ENCODE measurements at regions not wholly inside any gene's neighbourhood (a gene's known extent, or its start where the extent isn't known, plus 50 kb on each side); places are given as distances from the start of the nearest gene placed in this dataset.
A peak's percentile ranks its signal among the peaks of the same experiment; 100 is the strongest.

- DNase-seq = no peak
Measured at GRCh38 chr1:239322369-239322768, 64.0 kb upstream of the CHRM3 start.

DNA sequence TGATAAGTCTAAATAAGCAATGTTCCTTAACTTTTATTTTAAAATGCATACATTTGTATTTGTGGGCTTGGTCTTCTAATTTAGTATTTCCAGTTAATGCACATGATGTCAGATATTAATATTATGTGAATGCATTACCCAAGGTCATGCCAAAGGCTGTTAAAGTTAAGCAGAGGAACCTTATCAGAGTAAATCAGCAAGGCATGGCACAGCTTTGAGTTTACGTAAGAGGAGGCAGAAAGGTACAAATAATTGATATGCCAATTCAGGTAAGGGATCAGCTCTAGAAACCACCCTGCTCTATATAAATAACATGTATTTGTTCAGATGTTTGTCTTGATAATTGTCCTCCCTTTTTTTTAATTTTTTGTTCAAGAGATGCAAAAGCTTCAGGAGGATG is 64.5 kb upstream of the CHRM3 start:
- no peak for DNase-seq

DNA sequence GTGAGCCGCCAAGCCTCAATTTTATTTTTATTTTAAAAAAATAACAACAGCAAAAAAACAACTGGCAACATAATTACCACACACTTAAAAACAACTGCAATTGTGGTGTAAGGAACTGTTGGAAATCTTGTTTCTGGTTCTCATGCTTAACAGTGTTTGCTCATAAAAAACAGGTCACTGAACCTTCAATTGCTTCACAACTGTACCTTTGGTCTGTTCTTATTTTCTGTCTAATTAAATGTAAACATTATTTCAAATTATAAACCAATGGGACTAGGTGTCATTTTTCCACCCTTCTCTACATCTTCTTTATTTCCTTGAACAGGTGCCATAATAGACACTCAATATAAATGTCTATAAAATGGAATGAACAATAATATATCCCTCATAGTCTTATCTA is 68.4 kb upstream of the CHRM3 start:
- no peak for DNase-seq

DNA sequence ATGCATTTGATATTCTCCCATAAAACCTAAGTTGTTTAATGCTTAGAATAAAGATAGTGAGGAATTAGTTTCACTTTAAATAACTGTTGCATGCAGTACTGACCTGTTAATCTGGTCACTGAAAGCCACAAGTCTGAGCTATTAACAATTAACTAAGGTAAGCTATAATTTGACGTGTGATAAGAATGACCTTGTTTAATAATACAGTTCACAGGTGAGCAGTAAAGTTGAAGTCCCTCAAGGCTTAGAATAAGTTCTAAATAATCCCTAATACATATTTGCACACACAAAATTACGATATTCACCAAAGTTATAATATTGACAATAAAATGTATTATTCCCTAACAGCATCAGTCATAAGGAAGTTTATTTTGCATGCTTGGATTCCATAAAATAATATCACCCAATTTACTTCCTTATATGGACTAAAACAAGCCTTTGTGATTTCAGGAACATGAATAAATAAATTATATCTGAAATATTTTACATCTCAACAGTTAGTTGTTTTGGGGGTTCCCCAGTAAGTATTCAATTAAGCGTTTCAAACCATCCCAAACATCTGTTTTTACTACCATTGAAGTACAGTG is 70.6 kb upstream of the CHRM3 start:
- DNase-seq = no peak

GRCh38 chr1:239311331-239311730 is 75.0 kb upstream of the CHRM3 start:
- DNase-seq = no peak

GRCh38 chr1:239308701-239309333 is 77.6 kb upstream of the CHRM3 start:
- peak in 1 of 2 experiments; percentile 25 for DNase-seq

- no peak for DNase-seq
Measured at GRCh38 chr1:239307886-239308285, 78.5 kb upstream of the CHRM3 start.

- DNase-seq = no peak
Measured at GRCh38 chr1:239306426-239306825, 79.9 kb upstream of the CHRM3 start.

GRCh38 chr1:239303289-239303688 is 83.1 kb upstream of the CHRM3 start:
- DNase-seq = no peak

- no peak for DNase-seq
Measured at GRCh38 chr1:239302696-239303095, 83.7 kb upstream of the CHRM3 start.

- DNase-seq = no peak
Measured at GRCh38 chr1:239301251-239301650, 85.1 kb upstream of the CHRM3 start.

GRCh38 chr1:239297910-239298309 is 88.5 kb upstream of the CHRM3 start:
- DNase-seq = no peak

GRCh38 chr1:239293350-239294110 is 92.8 kb upstream of the CHRM3 start:
- no peak for DNase-seq

- DNase-seq = no peak
Measured at GRCh38 chr1:239288820-239289554, 97.4 kb upstream of the CHRM3 start.

GRCh38 chr1:239287296-239287695 is 99.1 kb upstream of the CHRM3 start:
- no peak for DNase-seq

GRCh38 chr1:239283216-239283615 is 103.2 kb upstream of the CHRM3 start:
- DNase-seq = no peak

DNA sequence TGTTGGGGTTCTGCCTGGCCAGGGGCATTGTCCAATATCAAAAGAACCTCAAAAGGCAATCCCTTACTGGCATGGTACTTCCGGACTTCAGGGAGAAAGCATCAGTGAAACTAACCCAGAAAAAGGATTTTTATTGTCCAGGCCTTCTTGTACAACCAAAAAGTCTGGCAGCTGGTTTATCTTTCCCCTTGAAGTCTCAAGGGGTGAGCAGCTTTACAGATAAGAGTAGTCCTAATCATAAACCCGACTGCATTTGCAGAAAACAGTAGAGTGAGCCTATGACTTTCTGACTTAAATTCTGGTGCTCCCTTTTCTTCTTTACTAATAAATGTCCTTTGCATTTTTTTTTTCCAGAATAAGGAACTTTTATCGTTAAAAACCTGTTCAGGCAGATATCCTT is 104.0 kb upstream of the CHRM3 start:
- DNase-seq = no peak

DNA sequence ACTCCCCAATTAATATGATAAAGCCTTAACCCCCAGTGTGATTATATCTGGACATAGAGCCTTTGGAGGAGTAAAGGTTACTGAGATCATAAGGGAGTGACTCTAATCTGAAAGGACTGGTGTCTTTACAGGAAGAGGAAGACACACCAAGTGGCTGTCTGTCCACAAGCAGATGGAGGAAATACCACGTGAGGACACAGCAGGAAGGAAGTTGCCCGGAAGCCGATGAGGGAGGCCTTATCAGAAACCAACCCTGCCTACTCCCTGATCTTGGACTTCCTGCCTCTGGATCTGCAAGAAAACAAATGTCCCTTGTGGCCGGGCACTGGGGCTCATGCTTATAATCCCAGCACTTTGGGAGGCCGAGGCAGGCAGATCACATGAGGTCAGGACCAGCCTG is 110.3 kb upstream of the CHRM3 start:
- no peak for DNase-seq

DNA sequence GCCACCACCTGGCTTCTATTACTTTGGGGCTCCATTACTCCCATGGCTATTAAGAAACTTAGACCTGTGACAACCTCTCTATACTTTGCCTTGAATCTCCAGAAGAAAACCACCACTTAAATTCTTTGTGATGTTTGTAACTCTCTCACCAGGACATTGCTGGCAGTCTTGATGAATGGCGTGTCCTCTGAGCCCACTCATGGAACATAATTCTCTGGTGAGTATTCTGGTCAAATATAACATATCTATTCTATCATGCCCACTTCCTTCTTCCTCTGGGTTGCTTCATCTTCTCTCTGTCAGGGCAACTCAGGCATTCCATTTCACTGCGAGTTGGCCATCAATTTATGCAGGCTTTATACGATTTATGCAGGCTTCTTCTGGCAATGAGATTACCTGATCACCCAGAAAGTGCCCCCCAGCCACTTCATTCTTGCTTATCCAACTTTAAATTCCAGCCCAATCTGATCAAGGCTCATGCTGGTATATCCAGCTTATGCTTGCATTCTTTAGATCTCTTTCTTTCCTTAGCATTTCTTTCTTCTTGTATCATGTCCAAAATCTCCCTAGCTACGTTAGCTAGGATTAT is 112.0 kb upstream of the CHRM3 start:
- no peak for DNase-seq

DNA sequence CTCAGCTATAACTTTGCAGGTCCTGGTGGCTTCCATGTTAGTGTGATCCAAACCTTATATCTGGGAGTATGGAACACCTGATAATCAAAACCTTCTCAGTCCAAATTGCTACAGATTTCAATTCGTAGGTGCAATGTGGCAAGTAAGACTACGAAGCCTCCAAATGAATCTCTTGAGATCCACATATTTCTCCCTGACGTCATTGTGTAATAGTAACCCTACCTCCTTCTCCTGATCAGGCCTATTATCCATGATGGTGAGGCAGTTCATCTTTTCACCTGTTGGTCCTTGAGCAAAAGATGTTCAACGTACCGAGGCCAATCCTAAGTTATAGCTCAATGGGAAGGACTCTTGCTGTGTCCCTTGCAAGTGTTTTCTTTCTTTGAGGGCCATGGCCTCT is 115.9 kb upstream of the CHRM3 start:
- no peak for DNase-seq

- no peak for DNase-seq
Measured at GRCh38 chr1:239269706-239270105, 116.7 kb upstream of the CHRM3 start.

- no peak for DNase-seq
Measured at GRCh38 chr1:239268941-239269340, 117.4 kb upstream of the CHRM3 start.

- DNase-seq = no peak
Measured at GRCh38 chr1:239268007-239268406, 118.4 kb upstream of the CHRM3 start.
